ENCODE measurements at regions not wholly inside any gene's neighbourhood (a gene's known extent, or its start where the extent isn't known, plus 50 kb on each side); places are given as distances from the start of the nearest gene placed in this dataset.

- no peak for TF ChIP-seq POLR2AphosphoS5 (IDR thresholded peaks at IDR 0.05; ENCODE audit: low read depth, low read length)
- TF ChIP-seq POLR2A (IDR thresholded peaks at IDR 0.05; ENCODE audit: low read depth, low read length): no peak
- no peak for TF ChIP-seq TAF1 (IDR thresholded peaks at IDR 0.05; ENCODE audit: borderline replicate concordance, low read depth, low read length)
Measured at GRCh38 chr13:44252938-44253337, 120.7 kb upstream of the SERP2 start.

Measured in GM12892 (cell line).